Duodenal mucosa (tissue), 2 donors: ENCODE measurements at regions not wholly inside any gene's neighbourhood (a gene's known extent, or its start where the extent isn't known, plus 50 kb on each side); places are given as distances from the start of the nearest gene placed in this dataset.
"Not testable (repeated sequence)": the region's sequence is repeated elsewhere in the genome, so short reads cannot be mapped to it uniquely, and the experiment has no call there.

Experiments used
- H3K27ac ChIP-seq: one replicate; pipeline ENCODE4 v1.7.0; 2013; ENCODE audit warnings: low read depth, low read length
- H3K27me3 ChIP-seq, 2 donors: one replicate each; pipeline ENCODE4 v1.7.0; 2013; ENCODE audit warnings: low read length in 2 of 2, control low read depth in 1 of 2; ENCODE audit not compliant: insufficient read depth in 2 of 2, control insufficient read depth in 1 of 2
- H3K36me3 ChIP-seq, 2 donors: one replicate each; pipeline ENCODE4 v1.7.0; 2013; ENCODE audit warnings: low read length in 2 of 2, control low read depth in 1 of 2; ENCODE audit not compliant: insufficient read depth in 2 of 2, control insufficient read depth in 1 of 2
- H3K4me1 ChIP-seq, 2 donors: one replicate each; pipeline ENCODE4 v1.7.0; 2013; ENCODE audit warnings: low read length in 2 of 2, control low read depth in 1 of 2; ENCODE audit not compliant: insufficient read depth in 2 of 2, control insufficient read depth in 1 of 2
- H3K4me3 ChIP-seq, 2 donors: one replicate each; pipeline ENCODE4 v1.7.0; 2013; ENCODE audit warnings: low read length in 2 of 2, low read depth in 1 of 2
- H3K9ac ChIP-seq, 2 donors: one replicate each; pipeline ENCODE4 v1.7.0; 2013; ENCODE audit warnings: low read length in 2 of 2, low read depth in 1 of 2
- H3K9me3 ChIP-seq, 2 donors: one replicate each; pipeline ENCODE4 v1.7.0; 2013; ENCODE audit warnings: low read length in 2 of 2, control low read depth in 1 of 2; ENCODE audit not compliant: control insufficient read depth in 1 of 2

GRCh38 chr17:13162361-13162760 is 144.5 kb upstream of the ELAC2 start:
- H3K9ac ChIP-seq, result no peak overlapping the region
- H3K9me3 ChIP-seq, result no peaks in the 10 kb centered on the region
- no peaks in the 10 kb centered on the region for H3K4me1 ChIP-seq
- H3K27me3 ChIP-seq, result no peaks in the 10 kb centered on the region
- no peaks in the 10 kb centered on the region for H3K36me3 ChIP-seq
- no peak overlapping the region for H3K27ac ChIP-seq
- H3K4me3 ChIP-seq, result no peak overlapping the region

- Histone ChIP-seq H3K4me1 (no peaks in the 10 kb centered on the region), H3K9me3 (no peaks in the 10 kb centered on the region), H3K9ac (no peak overlapping the region), H3K36me3 (no peaks in the 10 kb centered on the region), H3K27me3 (no peaks in the 10 kb centered on the region), H3K27ac (no peak overlapping the region), H3K4me3 (no peak overlapping the region)
Measured at GRCh38 chr17:13160790-13161189, 143.0 kb upstream of the ELAC2 start.

GRCh38 chr17:13160296-13160695 is 142.5 kb upstream of the ELAC2 start:
- Histone ChIP-seq H3K4me3 (no peak overlapping the region), H3K9ac (no peak overlapping the region), H3K9me3 (no peaks in the 10 kb centered on the region), H3K36me3 (no peaks in the 10 kb centered on the region), H3K4me1 (no peaks in the 10 kb centered on the region), H3K27ac (no peak overlapping the region), H3K27me3 (no peaks in the 10 kb centered on the region)

GRCh38 chr17:13158494-13159240 is 140.8 kb upstream of the ELAC2 start:
- Histone ChIP-seq H3K4me1 (no peaks in the 10 kb centered on the region), H3K9ac (no peak overlapping the region), H3K27ac (no peak overlapping the region), H3K27me3 (no peaks in the 10 kb centered on the region), H3K36me3 (no peaks in the 10 kb centered on the region), H3K9me3 (no peaks in the 10 kb centered on the region), H3K4me3 (no peak overlapping the region)

- no peak overlapping the region for H3K4me3 ChIP-seq
- H3K9ac ChIP-seq, result no peak overlapping the region
- H3K36me3 ChIP-seq, result no peaks in the 10 kb centered on the region
- no peaks in the 10 kb centered on the region for H3K9me3 ChIP-seq
- H3K27ac ChIP-seq, result no peak overlapping the region
- no peaks in the 10 kb centered on the region for H3K27me3 ChIP-seq
- H3K4me1 ChIP-seq, result no peaks in the 10 kb centered on the region
Measured at GRCh38 chr17:13157656-13158055, 139.8 kb upstream of the ELAC2 start.

- no peaks in the 10 kb centered on the region for H3K36me3 ChIP-seq
- H3K4me3 ChIP-seq, result no peak overlapping the region
- H3K9me3 ChIP-seq, result no peaks in the 10 kb centered on the region
- no peaks in the 10 kb centered on the region for H3K27me3 ChIP-seq
- no peak overlapping the region for H3K9ac ChIP-seq
- H3K4me1 ChIP-seq, result no peaks in the 10 kb centered on the region
- no peak overlapping the region for H3K27ac ChIP-seq
Measured at GRCh38 chr17:13154930-13155329, 137.1 kb upstream of the ELAC2 start.

- H3K4me1 ChIP-seq, result no peaks in the 10 kb centered on the region
Measured at GRCh38 chr17:13154398-13154797, 136.6 kb upstream of the ELAC2 start.

GRCh38 chr17:13153036-13153435 is 135.2 kb upstream of the ELAC2 start:
- Histone ChIP-seq H3K9ac (no peak overlapping the region), H3K27me3 (no peaks in the 10 kb centered on the region), H3K4me3 (no peak overlapping the region), H3K36me3 (no peaks in the 10 kb centered on the region), H3K9me3 (no peaks in the 10 kb centered on the region), H3K27ac (no peak overlapping the region), H3K4me1 (no peaks in the 10 kb centered on the region)

More at GRCh38 chr17:13154398-13154797, 136.6 kb upstream of the ELAC2 start:
- Histone ChIP-seq H3K9me3 (no peaks in the 10 kb centered on the region), H3K27ac (no peak overlapping the region), H3K4me3 (no peak overlapping the region), H3K9ac (no peak overlapping the region), H3K27me3 (no peaks in the 10 kb centered on the region), H3K36me3 (no peaks in the 10 kb centered on the region)

GRCh38 chr17:13152501-13152900 is 134.7 kb upstream of the ELAC2 start:
- Histone ChIP-seq H3K27me3 (no peaks in the 10 kb centered on the region), H3K36me3 (no peaks in the 10 kb centered on the region), H3K9me3 (no peaks in the 10 kb centered on the region), H3K27ac (no peak overlapping the region), H3K9ac (no peak overlapping the region), H3K4me1 (no peaks in the 10 kb centered on the region), H3K4me3 (no peak overlapping the region)

- not testable (repeated sequence) for H3K27me3 ChIP-seq, H3K4me3 ChIP-seq, H3K9ac ChIP-seq, H3K27ac ChIP-seq, H3K9me3 ChIP-seq, H3K36me3 ChIP-seq, H3K4me1 ChIP-seq
Measured at GRCh38 chr17:13150738-13151137, 132.9 kb upstream of the ELAC2 start.
